ENCODE measurements at regions not wholly inside any gene's neighbourhood (a gene's known extent, or its start where the extent isn't known, plus 50 kb on each side); places are given as distances from the start of the nearest gene placed in this dataset.

GRCh38 chr17:73895157-73895556 is 250.9 kb upstream of the SDK2 start (continued):
- TF ChIP-seq PRDM15 (CRISPR knock-in tag; IDR thresholded peaks at IDR 0.05) (no peak), SMAD3 (CRISPR knock-in tag; IDR thresholded peaks at IDR 0.05; ENCODE audit: borderline replicate concordance) (no peak), ZNF671 (CRISPR knock-in tag; IDR thresholded peaks at IDR 0.05) (no peak)

GRCh38 chr17:73896966-73897365 is 252.7 kb upstream of the SDK2 start:
- Mint-ChIP-seq H3K9me3 (peaks cover 6% of the 10 kb centered on the region; the same call in 1 of the 2 replicates), H3K4me1 (peaks cover 8% of the 10 kb centered on the region), H3K4me3 (no peak overlapping the region), H3K27me3 (ENCODE audit: low read depth) (peaks cover 81% of the 10 kb centered on the region), H3K36me3 (no peaks in the 10 kb centered on the region), H3K27ac (no peak overlapping the region)
- ATAC-seq (no peak), DNase-seq (ENCODE audit: low spot score) (no peak)
- ChIA-PET CTCF (interaction anchor here (1.1 to 1.5 kb wide), 2 partner anchors 193 to 303 kb away, joined by 3 read pairs; no protein-coding TSS in a partner anchor), POLR2A (no interaction called here)
- TF ChIP-seq SP1 (CRISPR knock-in tag; conservative IDR thresholded peaks at IDR 0.05) = no peak
- TF ChIP-seq GABPB1 (CRISPR knock-in tag; IDR thresholded peaks at IDR 0.05) = no peak
- no peak for TF ChIP-seq GRHL2 (CRISPR knock-in tag; IDR thresholded peaks at IDR 0.05; ENCODE audit: insufficient replicate concordance, severe bottlenecking)
- TF ChIP-seq ZNF281 (CRISPR knock-in tag; IDR thresholded peaks at IDR 0.05) = no peak
- no peak for TF ChIP-seq ZNF416 (CRISPR knock-in tag; IDR thresholded peaks at IDR 0.05)
- no peak for TF ChIP-seq FOXK1 (CRISPR knock-in tag; IDR thresholded peaks at IDR 0.05)

GRCh38 chr17:73899839-73900238 is 255.6 kb upstream of the SDK2 start:
- peaks cover 26% of the 10 kb centered on the region for H3K4me1 Mint-ChIP-seq
- no peak for ATAC-seq
- DNase-seq (ENCODE audit: low spot score) = no peak
- POLR2A ChIA-PET = interaction anchor here (0.5 kb wide), 1 partner anchor 24 kb away, joined by 6 read pairs; no protein-coding TSS in a partner anchor
- H3K9me3 Mint-ChIP-seq = no peaks in the 10 kb centered on the region
- CTCF ChIA-PET = no interaction called here
- H3K27me3 Mint-ChIP-seq (ENCODE audit: low read depth) = peaks cover 98% of the 10 kb centered on the region
- no peaks in the 10 kb centered on the region for H3K36me3 Mint-ChIP-seq
- H3K4me3 Mint-ChIP-seq = no peak overlapping the region
- no peak overlapping the region for H3K27ac Mint-ChIP-seq
- TF ChIP-seq GRHL2 (CRISPR knock-in tag; IDR thresholded peaks at IDR 0.05; ENCODE audit: insufficient replicate concordance, severe bottlenecking) (no peak), NFE2L1 (CRISPR knock-in tag; IDR thresholded peaks at IDR 0.05) (no peak), MLX (CRISPR knock-in tag; IDR thresholded peaks at IDR 0.05) (no peak), ARID4B (CRISPR knock-in tag; IDR thresholded peaks at IDR 0.05; ENCODE audit: borderline replicate concordance) (no peak), TP53 (CRISPR knock-in tag; IDR thresholded peaks at IDR 0.05) (no peak), ZNF232 (CRISPR knock-in tag; IDR thresholded peaks at IDR 0.05) (no peak), ZNF512 (CRISPR knock-in tag; IDR thresholded peaks at IDR 0.05; ENCODE audit: borderline replicate concordance) (no peak), HMGXB4 (CRISPR knock-in tag; IDR thresholded peaks at IDR 0.05) (no peak), CBFB (CRISPR knock-in tag; IDR thresholded peaks at IDR 0.05; ENCODE audit: low read depth) (no peak), NFYB (CRISPR knock-in tag; conservative IDR thresholded peaks at IDR 0.05; ENCODE audit: low read depth) (no peak)
